ENCODE measurements at regions not wholly inside any gene's neighbourhood (a gene's known extent, or its start where the extent isn't known, plus 50 kb on each side); places are given as distances from the start of the nearest gene placed in this dataset.

DNA sequence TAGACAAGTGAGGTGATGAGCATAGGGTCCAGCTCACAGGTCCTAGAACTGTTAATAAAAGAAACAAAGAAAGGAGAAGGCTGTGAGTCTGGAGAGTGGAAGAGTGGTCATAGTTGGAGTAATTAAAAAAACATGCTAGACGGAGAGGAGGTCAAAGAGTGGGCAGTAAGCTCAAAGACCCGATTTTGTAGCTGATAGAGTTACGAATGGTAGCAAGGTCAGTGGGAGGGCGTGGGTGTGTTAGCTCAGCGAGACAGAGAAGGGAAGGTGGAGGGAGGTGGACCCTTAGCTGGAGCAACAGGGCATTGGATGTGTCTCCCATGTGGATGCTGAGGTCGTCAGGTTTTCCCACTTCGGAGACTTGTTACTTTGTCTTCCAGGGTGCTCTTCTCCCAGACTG lies 431.7 kb downstream of the CDH26 start:
- TF ChIP-seq, protein P1, sequence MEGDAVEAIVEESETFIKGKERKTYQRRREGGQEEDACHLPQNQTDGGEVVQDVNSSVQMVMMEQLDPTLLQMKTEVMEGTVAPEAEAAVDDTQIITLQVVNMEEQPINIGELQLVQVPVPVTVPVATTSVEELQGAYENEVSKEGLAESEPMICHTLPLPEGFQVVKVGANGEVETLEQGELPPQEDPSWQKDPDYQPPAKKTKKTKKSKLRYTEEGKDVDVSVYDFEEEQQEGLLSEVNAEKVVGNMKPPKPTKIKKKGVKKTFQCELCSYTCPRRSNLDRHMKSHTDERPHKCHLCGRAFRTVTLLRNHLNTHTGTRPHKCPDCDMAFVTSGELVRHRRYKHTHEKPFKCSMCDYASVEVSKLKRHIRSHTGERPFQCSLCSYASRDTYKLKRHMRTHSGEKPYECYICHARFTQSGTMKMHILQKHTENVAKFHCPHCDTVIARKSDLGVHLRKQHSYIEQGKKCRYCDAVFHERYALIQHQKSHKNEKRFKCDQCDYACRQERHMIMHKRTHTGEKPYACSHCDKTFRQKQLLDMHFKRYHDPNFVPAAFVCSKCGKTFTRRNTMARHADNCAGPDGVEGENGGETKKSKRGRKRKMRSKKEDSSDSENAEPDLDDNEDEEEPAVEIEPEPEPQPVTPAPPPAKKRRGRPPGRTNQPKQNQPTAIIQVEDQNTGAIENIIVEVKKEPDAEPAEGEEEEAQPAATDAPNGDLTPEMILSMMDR (conservative IDR thresholded peaks at IDR 0.05; ENCODE audit: control insufficient read depth, insufficient read depth, low read depth, low read length): no peak
- no peak overlapping the region for H3K4me3 ChIP-seq (ENCODE audit: control insufficient read depth, low read depth, low read length)
- DNase-seq (ENCODE audit: low read depth): no peak

DNA sequence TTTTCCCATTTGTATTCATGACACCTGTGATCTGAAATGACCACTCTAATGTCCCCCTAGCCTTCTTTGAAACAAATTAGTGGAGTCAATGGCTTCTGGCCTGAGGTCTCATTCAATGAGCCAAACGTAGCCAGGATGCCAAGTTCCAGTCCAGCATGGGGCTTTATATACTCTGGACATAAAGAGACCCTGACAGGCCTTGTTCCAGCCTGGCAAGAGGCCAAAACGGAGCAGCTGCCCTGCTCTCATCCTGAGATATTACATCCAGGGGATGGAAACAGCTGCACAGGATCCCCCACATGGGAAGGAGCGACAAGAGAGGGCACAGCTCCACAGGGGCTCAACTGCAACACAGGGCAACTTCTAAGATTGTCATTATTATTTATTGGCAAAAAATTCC lies 437.8 kb downstream of the CDH26 start:
- TF ChIP-seq, protein P1 (conservative IDR thresholded peaks at IDR 0.05; ENCODE audit: control insufficient read depth, insufficient read depth, low read depth, low read length): no peak
- H3K4me3 ChIP-seq (ENCODE audit: control insufficient read depth, low read depth, low read length): no peak overlapping the region
- no peak for DNase-seq (ENCODE audit: low read depth)

DNA sequence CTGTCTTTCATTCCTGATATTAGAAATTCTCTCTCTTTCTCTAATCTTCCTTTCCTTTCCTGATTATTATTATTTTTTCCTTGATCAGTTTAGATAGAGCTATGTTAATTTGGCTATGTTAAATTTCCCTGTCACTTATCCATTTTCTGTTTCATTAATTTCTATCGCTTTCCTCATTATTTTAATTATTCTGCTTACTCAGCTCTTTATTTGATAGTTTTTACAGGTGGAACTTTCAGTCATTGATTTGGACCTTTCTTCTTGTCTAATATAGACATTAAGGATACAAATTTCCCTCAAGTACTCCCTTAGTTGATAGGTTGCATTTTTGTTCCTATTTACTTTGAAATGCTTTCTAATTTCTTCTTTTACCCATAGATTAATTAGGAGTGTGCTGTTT lies 442.3 kb downstream of the CDH26 start:
- TF ChIP-seq, protein P1 (conservative IDR thresholded peaks at IDR 0.05; ENCODE audit: control insufficient read depth, insufficient read depth, low read depth, low read length): no peak
- no peak overlapping the region for H3K4me3 ChIP-seq (ENCODE audit: control insufficient read depth, low read depth, low read length)
- no peak for DNase-seq (ENCODE audit: low read depth)

DNA sequence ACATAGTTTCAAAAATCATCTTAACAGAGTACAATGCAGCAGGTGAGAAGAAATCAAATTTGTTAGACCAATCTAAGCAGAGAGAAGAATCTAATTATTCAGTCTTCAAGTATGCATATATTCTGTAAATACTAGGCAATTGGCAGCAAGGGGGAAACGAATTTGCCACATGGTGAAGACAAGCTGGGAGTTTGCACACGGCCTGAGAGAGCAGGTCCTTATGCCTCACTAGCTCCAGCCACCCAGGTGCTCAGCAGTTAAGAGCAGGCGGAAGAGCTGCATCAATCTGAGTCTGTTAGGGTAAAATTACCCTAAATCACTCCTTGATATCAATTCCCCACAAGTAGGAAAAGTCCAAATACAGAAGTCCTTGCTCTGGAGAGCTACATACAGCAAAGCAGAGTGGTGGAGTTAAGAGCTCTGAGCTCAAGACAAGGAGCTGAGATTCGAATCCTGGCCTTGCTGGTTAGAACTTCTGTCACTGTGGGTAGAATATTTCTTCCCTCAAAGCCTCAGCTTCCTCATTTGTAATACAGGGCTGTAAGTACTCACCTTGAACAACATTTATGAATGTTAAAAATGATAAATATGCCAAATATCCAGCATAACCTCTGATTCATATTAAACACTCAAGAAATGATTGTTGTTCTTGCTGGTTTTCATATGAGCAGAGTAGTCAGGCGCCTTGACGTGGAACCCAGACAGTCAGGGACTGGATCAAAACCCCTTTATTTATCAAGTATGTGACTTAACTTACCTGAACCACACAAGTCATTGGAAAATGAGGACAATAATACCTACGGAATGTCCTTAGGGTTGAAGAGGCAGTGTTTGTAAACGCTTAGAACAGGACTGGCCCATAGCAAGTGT lies 444.2 kb downstream of the CDH26 start:
- H3K4me3 ChIP-seq (ENCODE audit: control insufficient read depth, low read depth, low read length): no peak overlapping the region
- DNase-seq (ENCODE audit: low read depth): no peak
- TF ChIP-seq, protein P1 (conservative IDR thresholded peaks at IDR 0.05; ENCODE audit: control insufficient read depth, insufficient read depth, low read depth, low read length): no peak

DNA sequence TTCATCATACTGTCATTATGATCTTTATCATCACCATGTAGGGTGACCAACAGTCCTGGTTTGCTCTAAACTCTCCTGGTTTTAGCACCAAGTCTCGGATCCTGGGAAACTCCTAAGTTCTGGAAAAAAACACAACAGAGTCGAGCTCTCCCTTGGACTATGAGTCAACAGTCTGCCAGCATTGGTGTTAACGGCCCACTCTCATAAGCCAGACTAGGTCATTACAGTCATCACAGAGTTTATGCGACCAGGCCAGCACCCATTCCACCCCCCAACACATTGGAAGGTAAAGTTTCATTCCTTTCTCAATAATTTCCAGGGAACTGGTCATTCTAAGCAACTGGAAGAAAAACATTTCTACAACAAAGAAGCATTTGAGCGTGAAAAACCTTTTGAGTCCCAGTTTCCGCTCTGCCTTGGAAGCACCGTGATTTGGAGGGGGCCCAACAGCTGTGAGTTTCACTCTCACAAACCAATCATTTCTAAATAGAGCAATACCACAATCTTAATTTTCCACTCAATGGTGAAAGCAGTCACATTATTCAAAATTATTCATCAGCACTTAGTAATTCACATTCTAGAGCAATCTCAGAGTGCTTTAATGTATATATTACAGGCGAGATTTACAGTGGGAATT lies 445.0 kb downstream of the CDH26 start:
- H3K4me3 ChIP-seq (ENCODE audit: control insufficient read depth, low read depth, low read length): no peak overlapping the region
- no peak for DNase-seq (ENCODE audit: low read depth)
- TF ChIP-seq, protein P1 (conservative IDR thresholded peaks at IDR 0.05; ENCODE audit: control insufficient read depth, insufficient read depth, low read depth, low read length): no peak

DNA sequence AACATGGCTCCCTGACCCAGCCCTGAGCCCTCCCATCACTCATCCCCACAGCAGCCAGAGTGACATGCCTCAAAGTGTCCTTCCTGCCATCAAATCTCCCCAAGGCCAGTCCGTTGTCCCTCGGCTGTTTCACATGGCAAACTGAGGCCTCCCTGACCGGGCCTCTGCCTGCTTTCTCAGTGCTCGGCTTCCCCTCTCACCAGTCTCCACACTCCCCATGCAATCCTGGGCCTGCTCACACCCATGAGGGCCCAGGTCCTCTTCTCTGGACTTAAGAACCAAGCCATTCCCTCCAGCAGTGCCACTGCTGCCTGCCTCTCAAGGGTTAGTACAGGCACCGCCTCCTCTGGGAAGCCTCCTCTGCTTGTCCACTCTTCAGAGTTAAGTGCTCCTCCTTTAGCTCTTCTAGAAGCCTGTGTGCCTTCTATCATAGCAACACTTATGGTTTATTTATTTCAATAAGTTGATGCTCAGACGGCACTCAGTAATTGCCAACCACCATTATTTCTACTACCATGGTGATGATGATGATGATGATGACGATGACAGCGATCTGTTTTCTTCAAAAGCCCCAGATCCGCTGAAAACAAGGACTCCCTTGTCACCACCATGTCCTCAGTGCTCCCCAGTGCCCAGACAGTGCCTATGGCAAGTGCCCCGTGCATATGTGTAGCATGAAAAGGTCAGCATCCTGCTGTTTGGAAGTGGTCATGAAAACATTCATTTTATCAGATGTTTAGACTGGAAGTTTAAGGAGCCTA lies 449.0 kb downstream of the CDH26 start:
- DNase-seq (ENCODE audit: low read depth): no peak
- TF ChIP-seq, protein P1 (conservative IDR thresholded peaks at IDR 0.05; ENCODE audit: control insufficient read depth, insufficient read depth, low read depth, low read length): no peak
- no peak overlapping the region for H3K4me3 ChIP-seq (ENCODE audit: control insufficient read depth, low read depth, low read length)

Data from fibroblast of mammary gland (primary cell).